Epithelial cell of esophagus (primary cell): ENCODE measurements at regions not wholly inside any gene's neighbourhood (a gene's known extent, or its start where the extent isn't known, plus 50 kb on each side); places are given as distances from the start of the nearest gene placed in this dataset.
A peak's percentile ranks its signal among the peaks of the same experiment; 100 is the strongest.

ENCODE experiments used
- DNase-seq: peaks from one replicate; pipeline ENCODE4 v3.0.0; 2010; ENCODE audit warnings: low read depth
- H3K4me3 ChIP-seq: 2 replicates; pipeline ENCODE4 v1.5.1; 2011; ENCODE audit warnings: mild to moderate bottlenecking, low read length, control low read depth
- CTCF ChIP-seq: IDR thresholded peaks from 2 replicates; pipeline ENCODE4 v1.5.1; 2011; ENCODE audit warnings: low read depth, mild to moderate bottlenecking, low read length, control low read depth, inconsistent platforms; ENCODE audit not compliant: insufficient read depth; ENCODE audit errors: missing control alignments

- DNase-seq, result no peak
- TF ChIP-seq CTCF, result no peak
- no peak overlapping the region for H3K4me3 ChIP-seq
Observed at GRCh38 chr2:220167956-220168355, 540.5 kb downstream of the SLC4A3 start.

- TF ChIP-seq CTCF, result no peak
- no peak overlapping the region for H3K4me3 ChIP-seq
- no peak for DNase-seq
Observed at GRCh38 chr2:220168891-220169546, 541.6 kb downstream of the SLC4A3 start.

GRCh38 chr2:220174826-220175225, 547.4 kb downstream of the SLC4A3 start:
- no peak overlapping the region for H3K4me3 ChIP-seq
- no peak for DNase-seq
- TF ChIP-seq CTCF, result no peak

DNA sequence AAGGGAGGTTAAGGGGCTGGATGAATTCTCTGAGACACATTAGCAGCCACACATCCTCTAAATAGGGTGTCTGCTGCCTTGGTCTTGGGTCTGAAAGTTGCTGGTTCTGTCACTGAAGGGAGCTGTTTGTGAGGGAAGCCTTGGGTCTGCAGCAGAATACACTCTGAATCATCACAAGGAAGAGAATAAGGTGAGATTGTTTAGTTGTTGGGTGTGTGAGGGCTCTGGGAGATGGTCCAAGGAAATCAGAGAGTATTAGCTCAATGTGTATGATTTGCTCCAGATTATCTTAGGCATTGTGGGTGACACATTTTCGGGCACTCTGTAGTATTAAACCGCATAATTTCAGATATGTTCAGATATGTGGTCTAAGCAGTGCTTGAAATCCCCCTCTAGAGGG, 548.5 kb downstream of the SLC4A3 start:
- TF ChIP-seq CTCF, result no peak
- H3K4me3 ChIP-seq, result no peak overlapping the region
- DNase-seq, result peak; percentile 43

DNA sequence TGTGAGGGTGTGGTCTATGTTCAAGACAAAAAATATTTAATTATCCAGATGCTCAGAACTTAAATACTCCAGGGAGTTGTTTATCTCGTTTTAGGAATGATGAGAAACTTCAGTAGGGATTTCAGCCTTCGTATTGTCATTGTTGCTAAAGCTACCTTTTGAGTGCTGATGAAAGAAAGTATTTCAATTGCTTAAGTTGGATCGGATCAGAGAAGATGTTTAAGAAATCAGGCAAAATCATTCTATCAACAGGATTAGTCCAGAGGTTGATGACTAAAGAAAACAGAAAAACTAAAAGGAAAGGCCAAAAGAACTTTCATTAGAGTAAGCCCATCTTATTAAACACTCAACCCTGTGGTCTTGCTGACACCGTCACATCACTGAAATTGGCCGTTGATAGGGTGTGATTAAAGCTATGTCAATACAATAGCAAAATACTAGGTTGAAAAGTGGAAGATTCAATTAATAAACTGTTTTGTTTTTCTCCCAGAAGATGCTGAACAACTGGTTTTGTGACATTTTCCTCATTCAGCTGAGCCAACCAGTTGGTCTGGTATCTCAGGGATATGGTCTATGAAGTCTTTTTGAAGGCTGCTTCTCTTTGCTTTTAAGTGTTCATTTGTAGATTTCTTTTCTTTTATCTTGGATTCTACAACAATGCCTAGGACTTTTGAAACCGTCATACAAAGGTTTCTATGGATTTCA, 551.7 kb downstream of the SLC4A3 start:
- no peak overlapping the region for H3K4me3 ChIP-seq
- peak; percentile 79 for DNase-seq
- TF ChIP-seq CTCF, result no peak

GRCh38 chr2:220181165-220181564, 553.7 kb downstream of the SLC4A3 start:
- no peak for DNase-seq
- no peak for TF ChIP-seq CTCF
- no peak overlapping the region for H3K4me3 ChIP-seq

DNA sequence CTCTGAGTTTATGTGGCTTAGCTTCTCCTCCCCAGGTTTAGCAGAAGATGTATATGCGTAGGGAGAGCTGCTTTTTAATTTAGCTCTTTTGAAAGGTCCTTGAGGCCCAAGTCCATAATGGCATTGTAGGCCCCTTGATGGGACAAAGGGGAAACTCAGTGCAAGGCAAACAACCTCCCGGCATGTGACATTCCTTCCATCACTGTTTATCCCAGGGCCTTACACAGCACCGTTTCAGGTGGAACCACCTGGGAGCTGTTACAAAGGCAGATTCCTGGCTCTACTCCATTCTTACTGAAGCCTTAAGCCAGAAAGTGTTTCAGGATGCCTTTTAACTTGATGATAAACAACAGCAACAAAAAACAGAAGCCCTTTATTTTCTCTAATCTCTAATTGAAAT, 555.4 kb downstream of the SLC4A3 start:
- no peak overlapping the region for H3K4me3 ChIP-seq
- DNase-seq, result no peak
- no peak for TF ChIP-seq CTCF
